ENCODE measurements at regions not wholly inside any gene's neighbourhood (a gene's known extent, or its start where the extent isn't known, plus 50 kb on each side); places are given as distances from the start of the nearest gene placed in this dataset.

DNA sequence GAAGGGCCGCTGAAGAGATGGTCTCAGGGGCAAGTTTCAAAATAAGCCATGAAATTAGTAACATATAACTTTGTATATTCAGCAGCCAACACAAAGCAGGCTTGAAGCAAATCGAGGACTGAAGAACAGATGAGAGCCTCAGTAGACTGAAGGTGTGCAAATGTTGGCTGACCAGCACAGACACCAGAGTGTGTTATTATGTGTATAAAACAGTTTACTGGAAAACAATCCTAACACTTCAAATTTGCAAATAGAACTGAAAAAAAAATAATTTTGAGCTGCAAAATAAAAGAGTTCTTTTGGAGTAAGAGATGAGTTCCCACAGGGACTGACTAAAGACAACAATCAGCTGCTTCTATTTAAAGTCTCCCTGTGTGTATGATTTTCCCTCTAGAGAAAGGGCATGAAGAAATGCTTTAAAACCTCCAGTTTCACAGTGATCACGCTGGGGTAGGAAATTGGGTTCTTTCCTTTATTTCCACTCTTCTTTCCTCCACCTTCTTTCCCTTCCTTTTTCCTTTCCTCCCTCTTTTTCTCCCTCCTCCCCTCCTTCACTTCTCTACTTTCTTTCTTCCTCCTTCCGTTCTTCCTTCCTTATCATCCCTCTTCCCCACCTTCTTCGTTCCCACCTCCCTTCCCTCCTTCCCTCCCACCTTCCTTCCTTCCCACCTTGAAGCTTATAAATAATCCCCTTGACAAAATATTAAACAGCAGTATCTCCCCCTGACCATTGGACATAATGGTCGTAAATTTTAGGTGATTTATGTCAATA is 383.9 kb upstream of the DCN start:
- H3K36me3 ChIP-seq, result no peaks in the 10 kb centered on the region
- no peak overlapping the region for H3K27ac ChIP-seq
- no peaks in the 10 kb centered on the region for H3K4me1 ChIP-seq
- intact Hi-C loops (cut with DNase I), result no loop called here
- H3K27me3 ChIP-seq, result no peaks in the 10 kb centered on the region
- TF ChIP-seq, protein P1, sequence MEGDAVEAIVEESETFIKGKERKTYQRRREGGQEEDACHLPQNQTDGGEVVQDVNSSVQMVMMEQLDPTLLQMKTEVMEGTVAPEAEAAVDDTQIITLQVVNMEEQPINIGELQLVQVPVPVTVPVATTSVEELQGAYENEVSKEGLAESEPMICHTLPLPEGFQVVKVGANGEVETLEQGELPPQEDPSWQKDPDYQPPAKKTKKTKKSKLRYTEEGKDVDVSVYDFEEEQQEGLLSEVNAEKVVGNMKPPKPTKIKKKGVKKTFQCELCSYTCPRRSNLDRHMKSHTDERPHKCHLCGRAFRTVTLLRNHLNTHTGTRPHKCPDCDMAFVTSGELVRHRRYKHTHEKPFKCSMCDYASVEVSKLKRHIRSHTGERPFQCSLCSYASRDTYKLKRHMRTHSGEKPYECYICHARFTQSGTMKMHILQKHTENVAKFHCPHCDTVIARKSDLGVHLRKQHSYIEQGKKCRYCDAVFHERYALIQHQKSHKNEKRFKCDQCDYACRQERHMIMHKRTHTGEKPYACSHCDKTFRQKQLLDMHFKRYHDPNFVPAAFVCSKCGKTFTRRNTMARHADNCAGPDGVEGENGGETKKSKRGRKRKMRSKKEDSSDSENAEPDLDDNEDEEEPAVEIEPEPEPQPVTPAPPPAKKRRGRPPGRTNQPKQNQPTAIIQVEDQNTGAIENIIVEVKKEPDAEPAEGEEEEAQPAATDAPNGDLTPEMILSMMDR (IDR thresholded peaks at IDR 0.05), result no peak
- no peak for DNase-seq
- no peaks in the 10 kb centered on the region for H3K9me3 ChIP-seq
- no peak overlapping the region for H3K9ac ChIP-seq (ENCODE audit: low read depth in 2 of 2, low read length in 2 of 2)
- H3K4me3 ChIP-seq, result no peak overlapping the region

DNA sequence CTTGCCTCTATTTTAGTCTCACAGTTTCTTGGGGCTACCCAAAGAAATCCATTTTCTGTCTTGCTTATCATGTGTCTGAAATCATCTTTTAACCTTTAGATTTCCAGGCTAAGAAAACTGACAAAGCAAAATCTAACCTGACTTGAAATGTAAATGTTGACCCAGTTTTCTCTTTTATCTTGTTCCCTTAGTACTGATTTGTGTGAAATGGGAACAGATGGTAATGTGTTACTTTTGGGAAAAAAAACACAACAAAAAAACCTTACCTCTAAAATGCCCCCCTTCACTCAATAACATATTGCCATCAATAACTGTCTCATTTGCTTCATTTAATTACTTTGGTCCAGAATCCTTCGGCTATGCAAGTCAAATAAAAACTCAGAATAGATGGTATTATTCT is 383.2 kb upstream of the DCN start:
- Histone ChIP-seq H3K27ac (no peak overlapping the region), H3K27me3 (no peaks in the 10 kb centered on the region), H3K9ac (ENCODE audit: low read depth in 2 of 2, low read length in 2 of 2) (no peak overlapping the region), H3K4me1 (no peaks in the 10 kb centered on the region), H3K9me3 (no peaks in the 10 kb centered on the region), H3K4me3 (no peak overlapping the region), H3K36me3 (no peaks in the 10 kb centered on the region)
- TF ChIP-seq, protein P1 (IDR thresholded peaks at IDR 0.05), result no peak
- intact Hi-C loops (cut with DNase I), result no loop called here
- no peak for DNase-seq

DNA sequence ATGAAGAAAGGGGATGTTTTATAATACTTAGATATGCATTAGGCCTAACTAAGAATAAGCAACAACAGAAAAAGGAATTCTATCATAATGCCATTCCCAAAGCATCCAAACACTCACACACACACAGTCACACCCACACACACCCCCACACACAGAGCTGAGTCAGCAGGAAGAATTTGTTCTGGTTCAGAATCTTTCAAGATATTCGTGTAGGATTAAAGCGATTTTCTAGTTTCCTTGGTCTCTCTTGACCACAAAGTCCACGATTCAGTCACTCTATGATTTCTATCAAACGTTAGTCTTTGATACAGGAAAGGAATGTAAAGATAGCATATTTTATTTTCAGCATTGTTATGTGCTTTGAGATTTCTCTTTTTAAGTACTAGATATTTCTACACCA is 382.6 kb upstream of the DCN start:
- Histone ChIP-seq H3K27me3 (no peaks in the 10 kb centered on the region), H3K9ac (ENCODE audit: low read depth in 2 of 2, low read length in 2 of 2) (no peak overlapping the region), H3K27ac (no peak overlapping the region), H3K4me3 (no peak overlapping the region), H3K4me1 (no peaks in the 10 kb centered on the region), H3K36me3 (no peaks in the 10 kb centered on the region), H3K9me3 (no peaks in the 10 kb centered on the region)
- intact Hi-C loops (cut with DNase I), result no loop called here
- DNase-seq, result no peak
- TF ChIP-seq, protein P1 (IDR thresholded peaks at IDR 0.05), result no peak

DNA sequence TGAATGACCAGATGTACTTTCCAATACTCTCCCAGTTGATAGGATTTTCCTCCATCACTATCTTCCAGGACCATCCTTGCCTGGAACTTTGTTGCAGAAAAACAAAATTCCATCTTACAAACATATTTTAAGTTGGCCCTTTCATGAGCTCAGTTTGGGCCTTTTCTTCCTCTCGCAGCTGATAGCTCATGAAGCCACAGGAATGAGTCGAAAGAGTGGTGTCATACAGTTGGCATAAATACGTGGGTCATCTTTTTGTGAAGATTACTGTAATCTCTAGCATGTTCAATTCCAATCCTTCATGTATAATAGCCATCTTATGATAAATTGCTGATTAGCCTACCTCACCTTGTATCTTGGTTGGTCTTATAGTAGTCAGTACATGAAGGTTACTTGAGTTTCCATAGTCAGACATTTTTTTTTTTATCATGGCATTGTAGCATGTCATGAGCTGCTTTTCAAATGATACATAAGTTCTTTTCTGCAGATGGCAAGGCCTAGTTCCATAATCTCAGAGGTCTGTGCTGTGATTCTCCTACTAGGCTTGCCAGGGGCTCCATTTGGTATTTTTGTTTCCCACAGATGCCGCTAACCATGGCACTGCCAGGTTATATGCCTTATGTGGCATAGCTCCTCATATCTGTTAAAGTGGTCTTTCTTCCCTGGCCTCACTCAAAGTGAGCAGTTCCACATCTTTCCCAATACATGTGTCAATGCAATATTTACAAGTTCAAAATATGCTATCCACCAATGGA is 380.6 kb upstream of the DCN start:
- intact Hi-C loops (cut with DNase I), result no loop called here
- Histone ChIP-seq H3K4me3 (no peak overlapping the region), H3K27ac (no peak overlapping the region), H3K4me1 (no peaks in the 10 kb centered on the region), H3K9ac (ENCODE audit: low read depth in 2 of 2, low read length in 2 of 2) (no peak overlapping the region), H3K36me3 (no peaks in the 10 kb centered on the region), H3K9me3 (no peaks in the 10 kb centered on the region), H3K27me3 (no peaks in the 10 kb centered on the region)
- TF ChIP-seq, protein P1 (IDR thresholded peaks at IDR 0.05), result no peak
- no peak for DNase-seq

DNA sequence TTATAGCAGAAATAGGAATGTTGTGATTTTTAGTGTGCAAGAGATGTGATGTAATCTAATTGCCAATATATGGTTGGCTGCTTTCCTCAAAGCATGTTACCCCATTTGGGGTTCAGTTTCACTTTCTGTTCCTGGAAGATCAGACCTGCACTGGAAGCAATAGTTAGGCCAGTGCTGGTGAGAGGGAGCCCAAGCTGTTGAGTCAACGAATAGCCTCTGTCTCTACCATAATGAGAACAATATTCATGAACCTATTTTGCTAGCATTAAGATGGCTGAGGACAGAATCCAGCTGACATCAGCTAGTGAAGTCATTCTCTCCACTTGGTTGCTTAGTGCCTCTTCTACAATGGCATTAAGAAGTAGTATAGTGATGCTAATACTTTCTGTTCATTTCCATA is 379.9 kb upstream of the DCN start:
- no peak overlapping the region for H3K27ac ChIP-seq
- no peaks in the 10 kb centered on the region for H3K27me3 ChIP-seq
- no peak overlapping the region for H3K9ac ChIP-seq (ENCODE audit: low read depth in 2 of 2, low read length in 2 of 2)
- no peaks in the 10 kb centered on the region for H3K4me1 ChIP-seq
- DNase-seq, result no peak
- no peaks in the 10 kb centered on the region for H3K9me3 ChIP-seq
- H3K4me3 ChIP-seq, result no peak overlapping the region
- intact Hi-C loops (cut with DNase I), result no loop called here
- TF ChIP-seq, protein P1 (IDR thresholded peaks at IDR 0.05), result no peak
- H3K36me3 ChIP-seq, result no peaks in the 10 kb centered on the region

All from colonic mucosa (tissue), 4 donors.